Psoas muscle (tissue), 7 donors: ENCODE measurements at regions not wholly inside any gene's neighbourhood (a gene's known extent, or its start where the extent isn't known, plus 50 kb on each side); places are given as distances from the start of the nearest gene placed in this dataset.

Experiments
- ATAC-seq, 4 donors: fragments of 200-7000 bp; cut with Tn5 transposase; one replicate each; pipeline ENCODE4 v1.9.1; 2020; ENCODE audit warnings: moderate library complexity in 3 of 4, mild to moderate bottlenecking in 2 of 4
- DNase-seq, 2 donors: peaks; one replicate each; pipeline ENCODE4 v3.0.0-alpha.2; 2020
- H3K27ac ChIP-seq: fragments of 200-600 bp; one replicate; pipeline ENCODE4 v1.8.0; 2022
- H3K27me3 ChIP-seq, 3 donors: fragments of 200-600 bp in 1 of 3; one replicate each; pipeline versions ENCODE4 v1.6.1 to v1.8.0; 2013 to 2022; ENCODE audit warnings: low read length in 2 of 3, mild to moderate bottlenecking in 2 of 3, moderate library complexity in 1 of 3; ENCODE audit not compliant: insufficient read depth in 3 of 3
- H3K36me3 ChIP-seq, 2 donors: fragments of 200-600 bp in 1 of 2; one replicate each; pipeline versions ENCODE4 v1.6.1 to v1.8.0; 2013 to 2022; ENCODE audit warnings: low read depth in 1 of 2, mild to moderate bottlenecking in 1 of 2, moderate library complexity in 1 of 2; ENCODE audit not compliant: insufficient read depth in 1 of 2
- H3K4me1 ChIP-seq: fragments of 200-600 bp; one replicate; pipeline ENCODE4 v1.8.0; 2022
- H3K4me3 ChIP-seq: fragments of 200-600 bp; one replicate; pipeline ENCODE4 v1.8.0; 2022; ENCODE audit warnings: mild to moderate bottlenecking
- H3K9me3 ChIP-seq: fragments of 200-600 bp; one replicate; pipeline ENCODE4 v1.8.0; 2022
- CTCF ChIP-seq: fragments of 200-600 bp; IDR thresholded peaks from one replicate; pipeline ENCODE4 v1.8.0; 2022; ENCODE audit warnings: antibody characterized with exemption
- WGBS, 3 donors: extraction: QIAGEN DNeasy Blood & Tissue Kit; methylation state at CpG; one replicate each; pipeline versions ENCODE4 v1.1.6 to v1.1.7; 2013; 5-methylcytosine and 5-hydroxymethylcytosine counted together
- intact Hi-C, 2 donors: fragments of 100-400 bp; cut with DNase I; formaldehyde crosslinking; loops; one replicate each; pipeline versions ENCODE4 v1.11.0 to v1.14.2; 2022
- donor health status: healthy with polysubstance abuse.
- donor health status: DM: no; HTN: no; CAD: no; lungs with moderate emphysema.
- donor health status: Bipolar disorder and iron deficiency.
- donor health status: healthy.
- donor health status: DM: yes; HTN: yes; CAD: no.
- donor health status: DM: no; HTN: no; CAD: no.
- donor health status: DM: yes; HTN: yes; CAD: no.

- intact Hi-C loops: no loop called here
- no peak for TF ChIP-seq CTCF
Measured at GRCh38 chr11:81224396-81224795, 1509.3 kb downstream of the FAM181B start.

GRCh38 chr11:81222491-81222890 is 1511.2 kb downstream of the FAM181B start:
- WGBS, 3 donors: 65 to 74% (median 70%) methylated on average over 3 of the region's 3 CpGs
- DNase-seq (no peak), ATAC-seq (no peak)
- no peaks in the 10 kb centered on the region for H3K36me3 ChIP-seq
- H3K27me3 ChIP-seq: no peaks in the 10 kb centered on the region
- TF ChIP-seq CTCF: no peak
- intact Hi-C loops: no loop called here
- no peaks in the 10 kb centered on the region for H3K9me3 ChIP-seq
- H3K27ac ChIP-seq: no peak overlapping the region
- no peaks in the 10 kb centered on the region for H3K4me1 ChIP-seq
- H3K4me3 ChIP-seq: no peak overlapping the region

More at GRCh38 chr11:81224396-81224795, 1509.3 kb downstream of the FAM181B start:
- Histone ChIP-seq H3K27ac (no peak overlapping the region), H3K27me3 (no peaks in the 10 kb centered on the region), H3K36me3 (no peaks in the 10 kb centered on the region), H3K4me1 (no peaks in the 10 kb centered on the region), H3K9me3 (no peaks in the 10 kb centered on the region), H3K4me3 (no peak overlapping the region)
- WGBS, 3 donors: 63 to 70% (median 67%) methylated on average over 3 of the region's 3 CpGs
- DNase-seq (no peak), ATAC-seq (no peak)

- DNase-seq (no peak), ATAC-seq (no peak)
- H3K27me3 ChIP-seq: no peaks in the 10 kb centered on the region
- 23 to 35% (median 33%) methylated on average over 9 of the region's 9 CpGs for WGBS, 3 donors
- H3K4me3 ChIP-seq: no peak overlapping the region
- no peak for TF ChIP-seq CTCF
- H3K36me3 ChIP-seq: no peaks in the 10 kb centered on the region
- H3K27ac ChIP-seq: no peak overlapping the region
- H3K4me1 ChIP-seq: no peaks in the 10 kb centered on the region
- no peaks in the 10 kb centered on the region for H3K9me3 ChIP-seq
- intact Hi-C loops: no loop called here
Measured at GRCh38 chr11:81220146-81220895, 1513.3 kb downstream of the FAM181B start.

- H3K27ac ChIP-seq: no peak overlapping the region
- no peak for ATAC-seq
- WGBS, 3 donors: 54 to 71% (median 69%) methylated on average over 1 of the region's 1 CpG
- intact Hi-C loops: no loop called here
- no peaks in the 10 kb centered on the region for H3K4me1 ChIP-seq
- no peak overlapping the region for H3K4me3 ChIP-seq
- TF ChIP-seq CTCF: no peak
- DNase-seq: no peak
- H3K27me3 ChIP-seq: no peaks in the 10 kb centered on the region
- no peaks in the 10 kb centered on the region for H3K36me3 ChIP-seq
- H3K9me3 ChIP-seq: no peaks in the 10 kb centered on the region
Measured at GRCh38 chr11:81219661-81220060, 1514.0 kb downstream of the FAM181B start.

- no peaks in the 10 kb centered on the region for H3K4me1 ChIP-seq
- H3K36me3 ChIP-seq: no peaks in the 10 kb centered on the region
- DNase-seq (no peak), ATAC-seq (no peak)
- 78 to 84% (median 79%) methylated on average over 4 of the region's 4 CpGs for WGBS, 3 donors
- intact Hi-C loops: no loop called here
- no peak overlapping the region for H3K4me3 ChIP-seq
- H3K27me3 ChIP-seq: no peaks in the 10 kb centered on the region
- no peak for TF ChIP-seq CTCF
- H3K27ac ChIP-seq: no peak overlapping the region
- H3K9me3 ChIP-seq: no peaks in the 10 kb centered on the region
Measured at GRCh38 chr11:81218440-81218839, 1515.2 kb downstream of the FAM181B start.
